ENCODE measurements at regions not wholly inside any gene's neighbourhood (a gene's known extent, or its start where the extent isn't known, plus 50 kb on each side); places are given as distances from the start of the nearest gene placed in this dataset.

- DNase-seq (peak; percentile 44 to 71 (median 68)), ATAC-seq (ENCODE audit: insufficient read depth, low FRiP score) (peak; percentile 82)
- H3K9me3 ChIP-seq (ENCODE audit: control insufficient read depth in 4 of 4, insufficient read depth in 3 of 4, low read length in 3 of 4), result peaks cover 0 to 8% (median 3%) of the 10 kb centered on the region in 4 donors
- no peak overlapping the region for H3K4me3 ChIP-seq
- no peak overlapping the region for H3K9ac ChIP-seq (ENCODE audit: insufficient read depth in 1 of 2, low read length in 2 of 2)
- H3K36me3 ChIP-seq (ENCODE audit: control insufficient read depth in 4 of 4, insufficient read depth in 4 of 4, low read length in 4 of 4), result no peaks in the 10 kb centered on the region
- peak; percentile 14 for TF ChIP-seq CTCF (IDR thresholded peaks at IDR 0.05; ENCODE audit: control extremely low read depth, extremely low read depth)
- H3K4me1 ChIP-seq (ENCODE audit: control insufficient read depth in 5 of 5, insufficient read depth in 5 of 5, low read length in 5 of 5), result no peaks in the 10 kb centered on the region
- no peak overlapping the region for H3K27ac ChIP-seq (ENCODE audit: low read depth in 1 of 2, low read length in 1 of 2)
- H3K27me3 ChIP-seq (ENCODE audit: control insufficient read depth in 3 of 3, insufficient read depth in 3 of 3, low read length in 2 of 3), result no peaks in the 10 kb centered on the region
- 48 to 51% methylated on average over 4 of the region's 4 CpGs for WGBS, 2 donors
These were observed 1929.9 kb upstream of the SEL1L start for GRCh38 chr14:83463500-83464098.

- Histone ChIP-seq H3K27ac (ENCODE audit: low read depth in 1 of 2, low read length in 1 of 2) (no peak overlapping the region), H3K9me3 (ENCODE audit: control insufficient read depth in 4 of 4, insufficient read depth in 3 of 4, low read length in 3 of 4) (no peaks in the 10 kb centered on the region), H3K4me1 (ENCODE audit: control insufficient read depth in 5 of 5, insufficient read depth in 5 of 5, low read length in 5 of 5) (no peaks in the 10 kb centered on the region), H3K4me3 (no peak overlapping the region), H3K36me3 (ENCODE audit: control insufficient read depth in 4 of 4, insufficient read depth in 4 of 4, low read length in 4 of 4) (no peaks in the 10 kb centered on the region), H3K9ac (ENCODE audit: insufficient read depth in 1 of 2, low read length in 2 of 2) (no peak overlapping the region), H3K27me3 (ENCODE audit: control insufficient read depth in 3 of 3, insufficient read depth in 3 of 3, low read length in 2 of 3) (no peaks in the 10 kb centered on the region)
- 16 to 37% methylated on average over 3 of the region's 3 CpGs for WGBS, 2 donors
- DNase-seq (no peak), ATAC-seq (ENCODE audit: insufficient read depth, low FRiP score) (no peak)
- TF ChIP-seq CTCF (IDR thresholded peaks at IDR 0.05; ENCODE audit: control extremely low read depth, extremely low read depth), result no peak
These were observed 1934.2 kb upstream of the SEL1L start for GRCh38 chr14:83467811-83468210.

- DNase-seq, result peak in 2 of 3 donors; percentile 15 to 31
- Histone ChIP-seq H3K9ac (ENCODE audit: insufficient read depth in 1 of 2, low read length in 2 of 2) (no peak overlapping the region), H3K27ac (ENCODE audit: low read depth in 1 of 2, low read length in 1 of 2) (no peak overlapping the region), H3K4me3 (no peak overlapping the region), H3K36me3 (ENCODE audit: control insufficient read depth in 4 of 4, insufficient read depth in 4 of 4, low read length in 4 of 4) (no peaks in the 10 kb centered on the region), H3K27me3 (ENCODE audit: control insufficient read depth in 3 of 3, insufficient read depth in 3 of 3, low read length in 2 of 3) (no peaks in the 10 kb centered on the region), H3K4me1 (ENCODE audit: control insufficient read depth in 5 of 5, insufficient read depth in 5 of 5, low read length in 5 of 5) (no peaks in the 10 kb centered on the region), H3K9me3 (ENCODE audit: control insufficient read depth in 4 of 4, insufficient read depth in 3 of 4, low read length in 3 of 4) (no peaks in the 10 kb centered on the region)
- WGBS, 2 donors, result 31 to 51% methylated on average over 4 of the region's 4 CpGs
- ATAC-seq (ENCODE audit: insufficient read depth, low FRiP score), result no peak
- TF ChIP-seq CTCF (IDR thresholded peaks at IDR 0.05; ENCODE audit: control extremely low read depth, extremely low read depth), result no peak
These were observed 1936.8 kb upstream of the SEL1L start for GRCh38 chr14:83470466-83470865.
